IMR-90 (cell line): ENCODE measurements at regions not wholly inside any gene's neighbourhood (a gene's known extent, or its start where the extent isn't known, plus 50 kb on each side); places are given as distances from the start of the nearest gene placed in this dataset.

Source experiments
- CEBPB ChIP-seq: IDR thresholded peaks from 2 replicates; pipeline ENCODE4 v1.6.1; 2012; ENCODE audit warnings: low read depth, low read length, improper control_type of control experiment
- CTCF ChIP-seq: conservative IDR thresholded peaks from 2 replicates; pipeline ENCODE4 v1.5.1; 2012; ENCODE audit warnings: mild to moderate bottlenecking, low read depth, low read length, improper control_type of control experiment
- ELK1 ChIP-seq: fragments of 150-350 bp; IDR thresholded peaks from 2 replicates; pipeline ENCODE4 v1.6.1; 2016; ENCODE audit warnings: low read depth, mild to moderate bottlenecking, low read length, moderate library complexity, borderline replicate concordance
- MAZ ChIP-seq: IDR thresholded peaks from 2 replicates; pipeline ENCODE4 v1.6.1; 2012; ENCODE audit warnings: low read depth, mild to moderate bottlenecking, low read length, improper control_type of control experiment, moderate library complexity, borderline replicate concordance
- POLR2A ChIP-seq: IDR thresholded peaks from 2 replicates; pipeline ENCODE4 v1.6.1; 2012; ENCODE audit warnings: mild to moderate bottlenecking, low read depth, low read length
- SMC3 ChIP-seq: fragments of 150-350 bp; IDR thresholded peaks from 2 replicates; pipeline ENCODE4 v1.6.1; 2016; ENCODE audit warnings: low read depth, mild to moderate bottlenecking, antibody characterized with exemption, low read length, moderate library complexity

GRCh38 chr4:82017680-82018079 lies 356.1 kb downstream of the HNRNPD start:
- TF ChIP-seq CEBPB (no peak), CTCF (no peak), POLR2A (no peak), ELK1 (no peak), MAZ (no peak), SMC3 (no peak)
